Tibial artery (tissue), 4 donors: ENCODE measurements at regions not wholly inside any gene's neighbourhood (a gene's known extent, or its start where the extent isn't known, plus 50 kb on each side); places are given as distances from the start of the nearest gene placed in this dataset.

ENCODE experiments used
- DNase-seq, 2 donors: peaks; one replicate each; pipeline ENCODE4 v3.0.0-alpha.2; 2019
- H3K27ac ChIP-seq, 2 donors: fragments of 200-600 bp; sonication (generic) in 1 of 2; 1 replicate in 1 of 2; 2 replicates in 1 of 2; pipeline ENCODE4 v1.5.1; 2018 to 2019; ENCODE audit warnings: mild to moderate bottlenecking in 1 of 2
- H3K27me3 ChIP-seq, 2 donors: fragments of 200-600 bp; sonication (generic) in 1 of 2; one replicate each; pipeline versions ENCODE4 v1.5.1 to v1.6.0; 2016 to 2019
- H3K36me3 ChIP-seq, 3 donors: fragments of 200-600 bp; sonication (generic) in 2 of 3; one replicate each; pipeline ENCODE4 v1.5.1; 2016 to 2019; ENCODE audit warnings: mild to moderate bottlenecking in 2 of 3
- H3K4me1 ChIP-seq, 4 donors: fragments of 200-600 bp; sonication (generic) in 2 of 4; 1 replicate in 3 of 4; 2 replicates in 1 of 4; pipeline ENCODE4 v1.5.1; 2016 to 2019
- H3K4me3 ChIP-seq, 2 donors: fragments of 200-600 bp; sonication (generic) in 1 of 2; 1 replicate in 1 of 2; 2 replicates in 1 of 2; pipeline ENCODE4 v1.5.1; 2018 to 2019; ENCODE audit warnings: mild to moderate bottlenecking in 2 of 2
- H3K9me3 ChIP-seq, 3 donors: fragments of 200-600 bp; sonication (generic) in 1 of 3; one replicate each; pipeline ENCODE4 v1.5.1; 2016 to 2019
- intact Hi-C: fragments of 100-400 bp; cut with DNase I; formaldehyde crosslinking; loops from one replicate; pipeline ENCODE4 v1.15.0; 2023; ENCODE audit warnings: low total_unique reads
- TF ChIP-seq, protein P1 (sequence below), 2 experiments: fragments of 200-600 bp in 1 of 2; fragments of 450-650 bp in 1 of 2; IDR thresholded peaks; one replicate each; pipeline ENCODE4 v1.5.1; 2017 to 2019; ENCODE audit warnings: antibody characterized with exemption in 2 of 2, mild to moderate bottlenecking in 1 of 2, moderate library complexity in 1 of 2

- TF ChIP-seq, protein P1, sequence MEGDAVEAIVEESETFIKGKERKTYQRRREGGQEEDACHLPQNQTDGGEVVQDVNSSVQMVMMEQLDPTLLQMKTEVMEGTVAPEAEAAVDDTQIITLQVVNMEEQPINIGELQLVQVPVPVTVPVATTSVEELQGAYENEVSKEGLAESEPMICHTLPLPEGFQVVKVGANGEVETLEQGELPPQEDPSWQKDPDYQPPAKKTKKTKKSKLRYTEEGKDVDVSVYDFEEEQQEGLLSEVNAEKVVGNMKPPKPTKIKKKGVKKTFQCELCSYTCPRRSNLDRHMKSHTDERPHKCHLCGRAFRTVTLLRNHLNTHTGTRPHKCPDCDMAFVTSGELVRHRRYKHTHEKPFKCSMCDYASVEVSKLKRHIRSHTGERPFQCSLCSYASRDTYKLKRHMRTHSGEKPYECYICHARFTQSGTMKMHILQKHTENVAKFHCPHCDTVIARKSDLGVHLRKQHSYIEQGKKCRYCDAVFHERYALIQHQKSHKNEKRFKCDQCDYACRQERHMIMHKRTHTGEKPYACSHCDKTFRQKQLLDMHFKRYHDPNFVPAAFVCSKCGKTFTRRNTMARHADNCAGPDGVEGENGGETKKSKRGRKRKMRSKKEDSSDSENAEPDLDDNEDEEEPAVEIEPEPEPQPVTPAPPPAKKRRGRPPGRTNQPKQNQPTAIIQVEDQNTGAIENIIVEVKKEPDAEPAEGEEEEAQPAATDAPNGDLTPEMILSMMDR (IDR thresholded peaks at IDR 0.05) = no peak
Observed at GRCh38 chr17:77393867-77394539, 253.2 kb downstream of the SEC14L1 start.

DNA sequence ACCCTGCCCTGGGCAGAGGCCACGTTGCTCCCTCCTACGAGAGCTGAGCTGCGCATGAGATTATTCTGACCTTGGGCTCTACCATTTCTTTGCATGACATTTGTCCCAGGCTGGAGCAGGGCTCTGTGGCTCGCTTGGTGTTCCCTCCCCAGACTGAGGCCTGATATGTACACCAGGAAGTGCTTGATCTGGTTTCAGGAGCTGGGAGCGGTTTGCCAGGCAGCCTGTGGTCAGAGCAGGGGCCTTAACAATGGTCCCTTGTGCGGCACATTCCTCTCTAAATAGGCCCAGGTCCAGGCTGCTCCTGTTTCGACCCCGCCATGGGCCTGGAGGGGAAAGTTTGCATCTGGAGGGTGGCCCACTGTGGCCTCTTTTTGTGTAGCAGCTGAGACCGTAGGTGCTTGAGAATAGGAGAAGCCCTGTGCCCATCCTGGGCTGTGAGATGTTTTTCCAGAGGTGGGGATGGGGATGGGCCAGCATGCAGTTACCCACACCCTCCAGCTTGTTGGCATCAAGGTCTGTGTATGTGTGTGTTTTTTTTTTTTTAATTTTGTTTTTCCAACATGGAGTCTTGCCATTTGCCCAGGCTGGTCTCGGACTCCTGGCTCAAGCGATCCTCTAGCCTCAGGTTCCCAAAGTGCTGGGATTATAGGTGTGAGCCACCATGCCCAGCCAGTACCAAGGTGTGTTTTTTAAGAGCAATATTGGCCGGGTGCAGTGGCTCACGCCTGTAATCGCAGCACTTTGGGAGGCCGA, 253.9 kb downstream of the SEC14L1 start:
- Histone ChIP-seq H3K9me3 (no peaks in the 10 kb centered on the region), H3K27ac (peak overlapping the region; percentile 55 to 79), H3K27me3 (no peaks in the 10 kb centered on the region), H3K4me1 (peaks cover 9 to 83% (median 63%) of the 10 kb centered on the region in 4 donors), H3K36me3 (peaks cover 0 to 11% (median 0%) of the 10 kb centered on the region in 3 donors), H3K4me3 (no peak overlapping the region)
- intact Hi-C loops = no loop called here
- no peak for DNase-seq
- TF ChIP-seq, protein P1 (IDR thresholded peaks at IDR 0.05) = no peak

More at GRCh38 chr17:77393867-77394539, 253.2 kb downstream of the SEC14L1 start:
- Histone ChIP-seq H3K36me3 (peaks cover 0 to 4% (median 0%) of the 10 kb centered on the region in 3 donors), H3K4me3 (no peak overlapping the region), H3K27me3 (no peaks in the 10 kb centered on the region), H3K27ac (peak overlapping the region; percentile 55 to 79), H3K4me1 (peaks cover 9 to 83% (median 63%) of the 10 kb centered on the region in 4 donors), H3K9me3 (no peaks in the 10 kb centered on the region)
- intact Hi-C loops = no loop called here
- no peak for DNase-seq

GRCh38 chr17:77395501-77396048, 254.8 kb downstream of the SEC14L1 start:
- peaks cover 0 to 13% (median 0%) of the 10 kb centered on the region in 3 donors for H3K36me3 ChIP-seq
- peak overlapping the region in 1 of 2 donors; percentile 7 for H3K27ac ChIP-seq

GRCh38 chr17:77396610-77397009, 255.8 kb downstream of the SEC14L1 start:
- H3K36me3 ChIP-seq = peaks cover 0 to 13% (median 0%) of the 10 kb centered on the region in 3 donors
- H3K27ac ChIP-seq = peak overlapping the region in 1 of 2 donors; percentile 29
- no peak for DNase-seq
- intact Hi-C loops = no loop called here
- H3K4me3 ChIP-seq = no peak overlapping the region
- peaks cover 9 to 83% (median 63%) of the 10 kb centered on the region in 4 donors for H3K4me1 ChIP-seq
- H3K27me3 ChIP-seq = no peaks in the 10 kb centered on the region
- H3K9me3 ChIP-seq = no peaks in the 10 kb centered on the region
- TF ChIP-seq, protein P1 (IDR thresholded peaks at IDR 0.05) = no peak

More at GRCh38 chr17:77395501-77396048, 254.8 kb downstream of the SEC14L1 start:
- Histone ChIP-seq H3K9me3 (no peaks in the 10 kb centered on the region), H3K4me1 (peaks cover 9 to 87% (median 67%) of the 10 kb centered on the region in 4 donors), H3K4me3 (no peak overlapping the region), H3K27me3 (no peaks in the 10 kb centered on the region)
- intact Hi-C loops = no loop called here
- TF ChIP-seq, protein P1 (IDR thresholded peaks at IDR 0.05) = no peak
- DNase-seq = no peak

GRCh38 chr17:77398274-77398673, 257.5 kb downstream of the SEC14L1 start:
- Histone ChIP-seq H3K4me1 (peaks cover 0 to 67% (median 53%) of the 10 kb centered on the region in 4 donors), H3K27me3 (no peaks in the 10 kb centered on the region), H3K36me3 (peaks cover 9 to 28% (median 13%) of the 10 kb centered on the region in 3 donors), H3K4me3 (no peak overlapping the region), H3K9me3 (no peaks in the 10 kb centered on the region), H3K27ac (no peak overlapping the region)
- intact Hi-C loops = no loop called here
- DNase-seq = no peak
- TF ChIP-seq, protein P1 (IDR thresholded peaks at IDR 0.05) = no peak
